Transverse colon (tissue), 3 donors: ENCODE measurements at regions not wholly inside any gene's neighbourhood (a gene's known extent, or its start where the extent isn't known, plus 50 kb on each side); places are given as distances from the start of the nearest gene placed in this dataset.

Source experiments
- EP300 ChIP-seq: sonication (generic); formaldehyde crosslinking; IDR thresholded peaks from one replicate; pipeline ENCODE4 v1.6.1; 2017; ENCODE audit warnings: antibody characterized with exemption, low read depth
- TF ChIP-seq, protein P1 (sequence below), 5 experiments: fragments of 200-600 bp in 3 of 5; fragments of 450-650 bp in 2 of 5; sonication (generic) in 3 of 5; IDR thresholded peaks; 1 replicate in 2 of 5; 2 replicates in 3 of 5; pipeline ENCODE4 v1.5.1; 2016 to 2017; ENCODE audit warnings: antibody characterized with exemption in 5 of 5, inconsistent platforms in 3 of 5, mild to moderate bottlenecking in 2 of 5, moderate library complexity in 1 of 5

DNA sequence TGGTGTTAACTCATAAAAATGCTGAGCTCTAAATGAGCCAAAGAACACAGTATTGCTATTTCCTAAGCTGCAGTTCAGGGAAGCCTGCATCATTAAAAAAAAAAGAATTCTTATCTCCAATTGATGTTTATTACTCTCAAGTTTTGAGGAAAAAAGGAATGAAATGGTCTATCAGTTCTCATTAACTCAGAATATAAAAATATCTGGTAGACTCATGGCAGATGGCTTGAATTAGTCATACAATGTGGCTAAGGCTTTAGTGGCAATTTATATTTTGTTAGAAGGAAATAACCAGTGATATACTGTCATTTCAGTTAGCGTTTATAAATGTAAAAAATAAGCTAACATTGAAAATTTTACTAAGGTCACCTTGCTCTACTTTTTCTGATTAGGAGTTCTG, 1403.4 kb upstream of the C9orf72 start:
- TF ChIP-seq, protein P1, sequence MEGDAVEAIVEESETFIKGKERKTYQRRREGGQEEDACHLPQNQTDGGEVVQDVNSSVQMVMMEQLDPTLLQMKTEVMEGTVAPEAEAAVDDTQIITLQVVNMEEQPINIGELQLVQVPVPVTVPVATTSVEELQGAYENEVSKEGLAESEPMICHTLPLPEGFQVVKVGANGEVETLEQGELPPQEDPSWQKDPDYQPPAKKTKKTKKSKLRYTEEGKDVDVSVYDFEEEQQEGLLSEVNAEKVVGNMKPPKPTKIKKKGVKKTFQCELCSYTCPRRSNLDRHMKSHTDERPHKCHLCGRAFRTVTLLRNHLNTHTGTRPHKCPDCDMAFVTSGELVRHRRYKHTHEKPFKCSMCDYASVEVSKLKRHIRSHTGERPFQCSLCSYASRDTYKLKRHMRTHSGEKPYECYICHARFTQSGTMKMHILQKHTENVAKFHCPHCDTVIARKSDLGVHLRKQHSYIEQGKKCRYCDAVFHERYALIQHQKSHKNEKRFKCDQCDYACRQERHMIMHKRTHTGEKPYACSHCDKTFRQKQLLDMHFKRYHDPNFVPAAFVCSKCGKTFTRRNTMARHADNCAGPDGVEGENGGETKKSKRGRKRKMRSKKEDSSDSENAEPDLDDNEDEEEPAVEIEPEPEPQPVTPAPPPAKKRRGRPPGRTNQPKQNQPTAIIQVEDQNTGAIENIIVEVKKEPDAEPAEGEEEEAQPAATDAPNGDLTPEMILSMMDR (IDR thresholded peaks at IDR 0.05), result no peak
- TF ChIP-seq EP300, result no peak
